NCI-H2227 (cell line): ENCODE measurements at regions not wholly inside any gene's neighbourhood (a gene's known extent, or its start where the extent isn't known, plus 50 kb on each side); places are given as distances from the start of the nearest gene placed in this dataset.
"Not testable (repeated sequence)": the region's sequence is repeated elsewhere in the genome, so short reads cannot be mapped to it uniquely, and the experiment has no call there.

Experiments used
- DNase-seq: peaks from one replicate; lab custom pipeline; 2025; ENCODE audit not compliant: unreplicated experiment; lab: John Stamatoyannopoulos, UW

GRCh38 chr4:125791896-125792295, 477.1 kb downstream of the FAT4 start:
- no peak for DNase-seq

- DNase-seq: no peak
Observed at GRCh38 chr4:125794989-125795388, 480.2 kb downstream of the FAT4 start.

GRCh38 chr4:125796138-125796537, 481.4 kb downstream of the FAT4 start:
- no peak for DNase-seq

- DNase-seq: not testable (repeated sequence)
Observed at GRCh38 chr4:125797621-125798020, 482.9 kb downstream of the FAT4 start.

GRCh38 chr4:125801373-125801772, 486.6 kb downstream of the FAT4 start:
- DNase-seq: no peak

GRCh38 chr4:125801924-125802323, 487.2 kb downstream of the FAT4 start:
- no peak for DNase-seq

- no peak for DNase-seq
Observed at GRCh38 chr4:125808022-125808421, 493.3 kb downstream of the FAT4 start.

GRCh38 chr4:125808570-125808969, 493.8 kb downstream of the FAT4 start:
- DNase-seq: no peak

- DNase-seq: no peak
Observed at GRCh38 chr4:125811892-125812291, 497.1 kb downstream of the FAT4 start.

GRCh38 chr4:125826801-125827695, 512.3 kb downstream of the FAT4 start:
- no peak for DNase-seq

GRCh38 chr4:125827696-125828052, 512.9 kb downstream of the FAT4 start:
- DNase-seq: no peak

- no peak for DNase-seq
Observed at GRCh38 chr4:125828346-125828745, 513.6 kb downstream of the FAT4 start.

- no peak for DNase-seq
Observed at GRCh38 chr4:125832161-125832560, 517.4 kb downstream of the FAT4 start.

- no peak for DNase-seq
Observed at GRCh38 chr4:125836597-125837195, 521.9 kb downstream of the FAT4 start.

GRCh38 chr4:125837493-125838201, 522.9 kb downstream of the FAT4 start:
- no peak for DNase-seq

- no peak for DNase-seq
Observed at GRCh38 chr4:125838202-125838601, 523.4 kb downstream of the FAT4 start.

GRCh38 chr4:125838924-125839323, 524.2 kb downstream of the FAT4 start:
- DNase-seq: no peak

GRCh38 chr4:125843947-125844346, 529.2 kb downstream of the FAT4 start:
- no peak for DNase-seq

GRCh38 chr4:125847518-125847917, 532.8 kb downstream of the FAT4 start:
- DNase-seq: no peak

GRCh38 chr4:125849869-125850268, 535.1 kb downstream of the FAT4 start:
- DNase-seq: no peak

GRCh38 chr4:125891597-125892258, 577.0 kb downstream of the FAT4 start:
- no peak for DNase-seq
